Neural progenitor cell (in vitro differentiated cells): ENCODE measurements at regions not wholly inside any gene's neighbourhood (a gene's known extent, or its start where the extent isn't known, plus 50 kb on each side); places are given as distances from the start of the nearest gene placed in this dataset.

Experiments used
- CTCF ChIP-seq: fragments of 200-600 bp; sonication (generic); IDR thresholded peaks from 2 replicates; pipeline ENCODE4 v1.5.1; 2017; ENCODE audit warnings: antibody characterized with exemption, mild to moderate bottlenecking
- EZH2 ChIP-seq: fragments of 200-600 bp; sonication (generic); IDR thresholded peaks from 2 replicates; pipeline ENCODE4 v1.6.1; 2017; ENCODE audit warnings: antibody characterized with exemption, mild to moderate bottlenecking, moderate library complexity
- EZH2phosphoT487 ChIP-seq: fragments of 200-600 bp; sonication (generic); IDR thresholded peaks from 2 replicates; pipeline ENCODE4 v1.6.1; 2017; ENCODE audit warnings: antibody characterized with exemption

- TF ChIP-seq CTCF (no peak), EZH2phosphoT487 (no peak), EZH2 (no peak)
Measured at GRCh38 chr13:78816154-78816553, 157.2 kb upstream of the OBI1 start.
